ENCODE measurements at regions not wholly inside any gene's neighbourhood (a gene's known extent, or its start where the extent isn't known, plus 50 kb on each side); places are given as distances from the start of the nearest gene placed in this dataset.

GRCh38 chr2:220106065-220106464 lies 478.6 kb downstream of the SLC4A3 start:
- WGBS (ENCODE audit: low lambda C conversion rate): 0% methylated on average over 2 of the region's 2 CpGs
- no peak overlapping the region for H3K9ac ChIP-seq (ENCODE audit: insufficient read depth, low read depth, low read length)
- no peak overlapping the region for H2AFZ ChIP-seq (ENCODE audit: low read length)
- no peaks in the 10 kb centered on the region for H3K36me3 ChIP-seq (replicated peaks in 1 of 2; ENCODE audit: control insufficient read depth in 1 of 2, insufficient read depth in 2 of 2, low read length in 2 of 2)
- no peak for FAIRE-seq
- TF ChIP-seq, protein P1, sequence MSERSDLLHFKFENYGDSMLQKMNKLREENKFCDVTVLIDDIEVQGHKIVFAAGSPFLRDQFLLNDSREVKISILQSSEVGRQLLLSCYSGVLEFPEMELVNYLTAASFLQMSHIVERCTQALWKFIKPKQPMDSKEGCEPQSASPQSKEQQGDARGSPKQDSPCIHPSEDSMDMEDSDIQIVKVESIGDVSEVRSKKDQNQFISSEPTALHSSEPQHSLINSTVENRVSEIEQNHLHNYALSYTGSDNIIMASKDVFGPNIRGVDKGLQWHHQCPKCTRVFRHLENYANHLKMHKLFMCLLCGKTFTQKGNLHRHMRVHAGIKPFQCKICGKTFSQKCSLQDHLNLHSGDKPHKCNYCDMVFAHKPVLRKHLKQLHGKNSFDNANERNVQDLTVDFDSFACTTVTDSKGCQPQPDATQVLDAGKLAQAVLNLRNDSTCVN (CRISPR knock-in tag; IDR thresholded peaks at IDR 0.05; ENCODE audit: borderline replicate concordance): no peak
- no peak for TF ChIP-seq PAWR (CRISPR knock-in tag; IDR thresholded peaks at IDR 0.05; ENCODE audit: borderline replicate concordance)
- TF ChIP-seq HOXA7 (CRISPR knock-in tag; IDR thresholded peaks at IDR 0.05): no peak
- TF ChIP-seq ZNF674 (CRISPR knock-in tag; IDR thresholded peaks at IDR 0.05; ENCODE audit: low read depth): no peak
- no peak for TF ChIP-seq ZSCAN25 (CRISPR knock-in tag; IDR thresholded peaks at IDR 0.05)
- no peak for TF ChIP-seq AHDC1 (CRISPR knock-in tag; IDR thresholded peaks at IDR 0.05; ENCODE audit: borderline replicate concordance)
- TF ChIP-seq, protein P2, sequence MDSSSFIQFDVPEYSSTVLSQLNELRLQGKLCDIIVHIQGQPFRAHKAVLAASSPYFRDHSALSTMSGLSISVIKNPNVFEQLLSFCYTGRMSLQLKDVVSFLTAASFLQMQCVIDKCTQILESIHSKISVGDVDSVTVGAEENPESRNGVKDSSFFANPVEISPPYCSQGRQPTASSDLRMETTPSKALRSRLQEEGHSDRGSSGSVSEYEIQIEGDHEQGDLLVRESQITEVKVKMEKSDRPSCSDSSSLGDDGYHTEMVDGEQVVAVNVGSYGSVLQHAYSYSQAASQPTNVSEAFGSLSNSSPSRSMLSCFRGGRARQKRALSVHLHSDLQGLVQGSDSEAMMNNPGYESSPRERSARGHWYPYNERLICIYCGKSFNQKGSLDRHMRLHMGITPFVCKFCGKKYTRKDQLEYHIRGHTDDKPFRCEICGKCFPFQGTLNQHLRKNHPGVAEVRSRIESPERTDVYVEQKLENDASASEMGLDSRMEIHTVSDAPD (CRISPR knock-in tag; IDR thresholded peaks at IDR 0.05): no peak
- no peak for TF ChIP-seq PITX1 (CRISPR knock-in tag; IDR thresholded peaks at IDR 0.05)
- TF ChIP-seq ZNF614 (CRISPR knock-in tag; IDR thresholded peaks at IDR 0.05; ENCODE audit: borderline replicate concordance): no peak
- TF ChIP-seq ZNF230 (CRISPR knock-in tag; IDR thresholded peaks at IDR 0.05): no peak
- no peaks in the 10 kb centered on the region for H4K20me1 ChIP-seq (ENCODE audit: insufficient read depth, low read length)
- in situ Hi-C loops (cut with HindIII; ENCODE audit: extremely low pct_ligation_motif_present, low pct_unique_long_range_greater_than_20kb) (no loop called here), intact Hi-C loops (cut with micrococcal nuclease; ENCODE audit: unreplicated experiment) (no loop called here)
- H3K27me3 ChIP-seq (ENCODE audit: control insufficient read depth in 1 of 2, insufficient read depth in 2 of 2, low read length in 2 of 2): peaks cover 1 to 34% of the 10 kb centered on the region in 2 experiments; a peak in 3 of 5 replicates
- ChIA-PET CTCF (ENCODE audit: low intra/inter-chr PET ratio, low total read pairs) (no interaction called here), POLR2A (no interaction called here)
- no peaks in the 10 kb centered on the region for H3K79me2 ChIP-seq (ENCODE audit: insufficient read depth, low read length)
- no TSS peak for BruUV-seq (replicated peaks)
- ATAC-seq: no peak
- H3K27ac ChIP-seq (ENCODE audit: extremely low read length, insufficient read depth, low read length): no peak overlapping the region
- H3K4me3 ChIP-seq (replicated peaks in 1 of 3; ENCODE audit: insufficient read depth in 1 of 3, low read depth in 2 of 3, low read length in 3 of 3): no peak overlapping the region
- H3K9me3 ChIP-seq (ENCODE audit: low read length): no peaks in the 10 kb centered on the region
- no peak for DNase-seq (ENCODE audit: low spot score)
- H3K4me2 ChIP-seq (ENCODE audit: low read depth, low read length): no peak overlapping the region
- no peaks in the 10 kb centered on the region for H3K4me1 ChIP-seq (ENCODE audit: insufficient read depth, low read length)
